A673 (cell line): ENCODE measurements at regions not wholly inside any gene's neighbourhood (a gene's known extent, or its start where the extent isn't known, plus 50 kb on each side); places are given as distances from the start of the nearest gene placed in this dataset.

ENCODE experiments used
- EZH2 ChIP-seq: fragments of 200-600 bp; sonication (generic); IDR thresholded peaks from 2 replicates; pipeline ENCODE4 v1.6.1; 2017; ENCODE audit warnings: borderline replicate concordance, low read depth, mild to moderate bottlenecking, mixed read lengths, antibody characterized with exemption, low read length; ENCODE audit not compliant: poor library complexity, severe bottlenecking
- TF ChIP-seq, protein P1 (sequence below): fragments of 300-800, 200-600 bp; sonication (generic); conservative IDR thresholded peaks from 2 replicates; pipeline ENCODE4 v1.5.1; 2017; ENCODE audit warnings: low read depth, mild to moderate bottlenecking, antibody characterized with exemption, low read length, moderate library complexity, mixed read lengths

DNA sequence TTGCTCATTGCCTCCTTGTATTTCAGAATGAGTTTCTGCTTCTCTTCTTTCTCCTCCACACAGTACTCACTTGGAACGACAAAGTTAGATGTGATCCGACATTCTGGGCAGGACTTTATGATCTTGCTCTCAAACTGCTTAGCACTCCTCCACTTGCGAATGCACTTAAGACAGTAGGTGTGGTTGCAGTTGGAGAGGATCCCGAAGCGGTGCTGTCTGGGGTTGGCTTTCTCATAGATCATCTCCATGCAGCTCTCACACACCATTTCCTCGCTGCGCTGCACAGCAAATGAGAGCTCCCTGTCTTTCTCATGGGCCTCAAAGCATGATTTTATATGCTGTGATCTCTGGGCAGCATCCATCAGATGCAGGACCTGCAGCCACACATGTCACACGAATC is 245.7 kb downstream of the C12orf50 start:
- TF ChIP-seq EZH2: no peak
- TF ChIP-seq, protein P1, sequence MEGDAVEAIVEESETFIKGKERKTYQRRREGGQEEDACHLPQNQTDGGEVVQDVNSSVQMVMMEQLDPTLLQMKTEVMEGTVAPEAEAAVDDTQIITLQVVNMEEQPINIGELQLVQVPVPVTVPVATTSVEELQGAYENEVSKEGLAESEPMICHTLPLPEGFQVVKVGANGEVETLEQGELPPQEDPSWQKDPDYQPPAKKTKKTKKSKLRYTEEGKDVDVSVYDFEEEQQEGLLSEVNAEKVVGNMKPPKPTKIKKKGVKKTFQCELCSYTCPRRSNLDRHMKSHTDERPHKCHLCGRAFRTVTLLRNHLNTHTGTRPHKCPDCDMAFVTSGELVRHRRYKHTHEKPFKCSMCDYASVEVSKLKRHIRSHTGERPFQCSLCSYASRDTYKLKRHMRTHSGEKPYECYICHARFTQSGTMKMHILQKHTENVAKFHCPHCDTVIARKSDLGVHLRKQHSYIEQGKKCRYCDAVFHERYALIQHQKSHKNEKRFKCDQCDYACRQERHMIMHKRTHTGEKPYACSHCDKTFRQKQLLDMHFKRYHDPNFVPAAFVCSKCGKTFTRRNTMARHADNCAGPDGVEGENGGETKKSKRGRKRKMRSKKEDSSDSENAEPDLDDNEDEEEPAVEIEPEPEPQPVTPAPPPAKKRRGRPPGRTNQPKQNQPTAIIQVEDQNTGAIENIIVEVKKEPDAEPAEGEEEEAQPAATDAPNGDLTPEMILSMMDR: no peak
